IPS-NIHi11 (cell line): ENCODE measurements at regions not wholly inside any gene's neighbourhood (a gene's known extent, or its start where the extent isn't known, plus 50 kb on each side); places are given as distances from the start of the nearest gene placed in this dataset.
"Not testable (repeated sequence)": the region's sequence is repeated elsewhere in the genome, so short reads cannot be mapped to it uniquely, and the experiment has no call there.

Source experiments
- DNase-seq: peaks from one replicate; pipeline ENCODE4 v3.0.0; 2012; ENCODE audit warnings: mixed read lengths, low spot score

DNA sequence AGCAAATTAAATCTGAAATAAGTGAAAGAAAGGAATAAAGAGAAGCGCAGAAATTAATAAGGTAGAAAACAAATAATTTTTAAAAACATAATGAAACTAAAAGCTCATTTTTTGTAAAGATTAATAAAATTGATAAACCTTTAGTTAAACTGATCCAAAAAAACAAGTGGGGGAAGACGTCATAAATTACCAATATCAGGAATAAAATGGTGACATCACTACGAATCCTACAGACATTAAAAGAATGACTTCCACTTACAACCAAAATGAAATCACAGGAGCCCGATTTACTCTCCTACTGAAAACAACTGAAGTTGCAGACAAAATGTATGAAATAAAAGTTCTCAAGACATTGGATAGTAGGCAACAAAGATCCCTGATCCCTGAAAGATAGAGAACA lies 68.1 kb upstream of the IFFO2 start:
- no peak for DNase-seq

GRCh38 chr1:19023787-19024186 lies 67.3 kb upstream of the IFFO2 start:
- DNase-seq, result no peak

GRCh38 chr1:19021845-19022244 lies 65.4 kb upstream of the IFFO2 start:
- no peak for DNase-seq

DNA sequence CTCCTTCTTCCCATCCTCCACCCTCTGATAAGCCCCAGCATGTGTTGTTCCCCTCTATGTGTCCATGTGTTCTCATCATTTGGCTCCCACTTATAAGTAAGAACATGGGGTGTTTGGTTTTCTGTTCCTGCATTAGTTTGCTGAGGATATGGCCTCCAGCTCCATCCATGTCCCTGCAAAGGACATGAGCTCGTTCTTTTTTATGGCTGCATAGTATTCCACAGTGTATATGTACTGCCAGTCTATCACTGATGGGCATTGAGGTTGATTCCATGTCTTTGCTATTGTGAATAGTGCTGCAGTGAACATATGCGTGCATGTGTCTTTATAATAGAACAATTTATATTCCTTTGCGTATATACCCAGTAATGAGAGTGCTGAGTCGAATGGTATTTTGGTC lies 62.8 kb upstream of the IFFO2 start:
- not testable (repeated sequence) for DNase-seq

GRCh38 chr1:19015476-19015875 lies 59.0 kb upstream of the IFFO2 start:
- no peak for DNase-seq

DNA sequence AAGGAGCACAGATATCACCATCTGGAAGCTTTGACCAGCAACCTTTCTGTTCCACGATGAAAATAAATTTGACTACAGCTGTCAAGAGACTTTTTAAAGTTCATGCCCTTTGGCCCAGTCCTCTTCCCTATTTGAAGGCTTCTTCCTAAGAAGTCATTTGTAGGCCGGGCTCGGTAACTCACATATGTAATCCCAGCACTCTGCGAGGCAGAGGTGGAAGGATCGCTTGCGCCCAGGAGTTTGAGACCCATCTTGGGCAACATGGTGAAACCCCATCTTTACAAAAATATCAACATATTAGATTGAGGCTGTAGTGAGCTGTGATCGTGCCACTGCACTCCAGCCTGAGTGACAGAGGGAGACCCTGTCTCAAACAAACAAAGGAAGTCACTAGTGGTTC lies 58.3 kb upstream of the IFFO2 start:
- DNase-seq, result no peak

DNA sequence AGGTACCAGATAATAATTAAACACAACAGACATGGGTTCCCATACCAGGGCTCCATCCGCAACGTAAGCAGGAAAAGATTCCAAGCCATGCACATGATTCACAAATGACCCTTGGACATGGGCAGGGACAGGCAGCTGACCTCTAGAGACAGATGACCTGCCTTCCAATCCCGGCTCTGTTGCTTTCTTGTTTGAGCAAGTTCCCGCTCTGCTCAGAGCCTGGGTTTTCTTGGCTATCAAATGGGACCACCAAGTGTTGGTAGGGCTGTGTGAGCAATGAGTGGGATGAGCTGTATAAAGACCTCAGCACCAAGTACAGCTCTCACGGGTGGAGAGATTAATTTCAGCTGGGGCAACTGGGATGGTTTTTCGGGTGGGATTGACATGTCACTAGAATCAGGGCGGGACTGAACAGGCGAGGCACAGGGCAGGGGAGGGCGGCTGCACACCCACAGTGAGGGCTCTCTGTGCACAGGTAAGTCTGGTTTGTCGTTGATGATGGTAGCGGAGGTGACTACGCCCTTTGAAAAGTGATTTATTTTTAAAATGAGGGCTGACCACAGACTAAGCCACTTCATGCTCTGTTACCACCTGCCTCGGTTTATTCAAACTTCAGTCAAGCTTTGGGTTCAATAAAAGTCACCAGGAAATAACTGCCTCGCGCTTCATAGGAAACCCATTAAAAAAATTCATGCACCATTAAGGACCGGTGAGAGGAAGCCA lies 57.5 kb upstream of the IFFO2 start:
- DNase-seq, result no peak

- no peak for DNase-seq
Observed at GRCh38 chr1:19011845-19012231, 55.4 kb upstream of the IFFO2 start.

- peak; percentile 54 for DNase-seq
Observed at GRCh38 chr1:19010995-19011844, 54.7 kb upstream of the IFFO2 start.

DNA sequence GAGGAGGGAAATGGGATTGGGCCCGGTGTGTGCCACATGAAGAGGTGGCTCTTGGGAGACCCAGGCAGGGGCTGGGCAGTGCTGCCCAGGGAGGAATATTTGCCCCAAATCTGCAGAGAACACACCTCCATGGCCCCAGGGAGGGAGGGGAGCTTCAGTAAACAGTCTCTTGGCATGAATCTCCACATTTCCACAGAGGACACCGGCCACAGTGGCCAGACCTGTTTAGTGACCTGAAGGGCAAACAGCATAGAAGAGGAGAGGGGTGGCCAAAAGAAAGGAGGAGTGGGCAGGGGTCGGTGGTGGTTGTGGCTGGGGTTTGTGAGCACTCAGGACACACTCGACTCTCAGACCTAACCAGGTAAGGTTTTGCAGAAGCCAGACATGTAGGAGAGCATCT lies 54.0 kb upstream of the IFFO2 start:
- DNase-seq, result no peak

GRCh38 chr1:19009882-19010321 lies 53.4 kb upstream of the IFFO2 start:
- peak; percentile 42 for DNase-seq

- no peak for DNase-seq
Observed at GRCh38 chr1:19009126-19009881, 52.8 kb upstream of the IFFO2 start.

DNA sequence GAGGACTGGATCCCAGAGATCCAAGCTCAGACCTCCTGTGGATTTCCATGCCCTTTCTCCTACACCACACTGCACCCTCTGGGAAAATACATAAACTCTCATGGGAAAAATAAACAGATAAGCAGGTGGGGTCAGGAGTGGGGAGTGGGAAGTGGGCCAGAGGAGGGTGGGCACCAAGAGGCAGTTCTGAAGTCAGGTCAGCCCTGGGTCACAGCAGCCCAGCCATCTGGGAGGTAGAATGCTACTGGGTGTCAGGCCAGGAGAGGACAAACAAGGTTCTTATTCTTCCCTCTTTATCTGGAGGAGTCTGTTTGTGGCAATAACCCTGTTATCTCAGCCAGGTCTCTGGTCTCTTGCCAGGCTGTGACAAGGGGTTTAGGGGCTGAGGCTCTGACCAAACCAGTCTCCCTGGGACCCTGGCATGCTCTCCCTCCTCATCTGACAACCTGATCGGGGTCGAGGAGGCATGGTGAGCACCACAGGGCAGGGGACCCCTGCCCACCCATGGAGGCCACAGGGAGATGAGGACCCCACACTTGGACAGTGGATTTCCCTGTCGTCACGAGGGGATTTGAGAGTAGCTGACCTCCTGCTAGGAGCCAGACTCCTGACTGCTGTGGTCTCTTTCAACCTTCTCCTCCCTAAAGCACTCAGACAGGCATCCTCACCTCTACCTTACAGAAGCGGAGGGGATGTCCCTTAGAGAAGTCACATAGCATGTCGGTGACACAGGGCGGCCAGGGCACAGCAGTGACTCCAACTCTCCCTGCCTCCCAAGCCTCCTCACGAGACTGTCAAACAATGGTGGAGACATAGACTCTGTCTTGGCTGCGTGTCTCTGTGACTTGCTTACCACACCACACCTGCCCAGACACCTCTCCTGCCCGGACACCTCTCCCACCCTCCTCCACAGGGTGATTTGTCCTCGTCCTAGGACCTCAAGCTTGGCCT lies 51.3 kb upstream of the IFFO2 start:
- no peak for DNase-seq

GRCh38 chr1:19006837-19007271 lies 50.4 kb upstream of the IFFO2 start:
- DNase-seq, result no peak
